ENCODE measurements at regions not wholly inside any gene's neighbourhood (a gene's known extent, or its start where the extent isn't known, plus 50 kb on each side); places are given as distances from the start of the nearest gene placed in this dataset.

DNA sequence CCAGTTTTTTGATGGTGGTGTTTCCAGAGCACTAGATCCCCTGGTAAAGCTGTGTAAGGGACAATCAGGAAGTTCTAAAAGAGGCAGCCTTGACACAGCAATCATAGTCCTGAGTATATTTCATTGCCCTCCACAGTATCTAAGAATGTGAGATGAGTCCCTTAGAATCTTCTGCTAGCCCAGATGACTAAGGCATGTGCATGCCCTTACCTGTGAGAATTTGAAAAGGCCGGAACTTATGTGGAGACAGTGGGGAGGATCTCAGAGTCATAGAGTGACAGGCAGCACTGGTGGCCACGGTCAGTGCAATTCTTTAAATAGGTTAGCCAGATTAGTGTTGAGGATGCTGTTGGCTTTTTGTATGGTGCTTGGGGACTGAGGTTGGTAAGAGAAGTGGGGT, 361.4 kb upstream of the VSTM2A start:
- Histone ChIP-seq H3K79me1 (ENCODE audit: low read depth in 1 of 2, low read length in 2 of 2) (no peaks in the 10 kb centered on the region), H3K4ac (ENCODE audit: low read depth, low read length) (no peak overlapping the region), H3K14ac (replicated peaks; ENCODE audit: low read depth, low read length) (no peak overlapping the region), H3K56ac (ENCODE audit: extremely low read depth, insufficient read depth, low read length) (no peak overlapping the region), H2BK15ac (ENCODE audit: low read depth, low read length) (no peak overlapping the region), H2AFZ (replicated peaks; ENCODE audit: low read length, poor library complexity) (no peak overlapping the region), H2AK5ac (ENCODE audit: low read depth, low read length) (no peak overlapping the region), H3K27ac (ENCODE audit: insufficient read depth, low read length) (no peak overlapping the region), H3K9me3 (ENCODE audit: control insufficient read depth, insufficient read depth, low read length) (peaks cover 18% of the 10 kb centered on the region), H2BK5ac (ENCODE audit: low read depth, low read length, poor library complexity, severe bottlenecking) (no peak overlapping the region), H4K91ac (ENCODE audit: insufficient read depth, low read depth, low read length) (no peak overlapping the region), H3K18ac (ENCODE audit: low read depth, low read length) (no peak overlapping the region), H3K4me3 (ENCODE audit: insufficient read depth, low read depth, low read length) (no peak overlapping the region), H4K5ac (ENCODE audit: low read depth, low read length) (no peak overlapping the region), H4K20me1 (ENCODE audit: insufficient read depth, low read length) (no peaks in the 10 kb centered on the region), H3K9me1 (ENCODE audit: insufficient read depth, low read length) (no peaks in the 10 kb centered on the region), H3K36me3 (ENCODE audit: control insufficient read depth, insufficient read depth, low read length) (no peaks in the 10 kb centered on the region), H3K4me2 (ENCODE audit: low read depth, low read length) (no peak overlapping the region), H3K9ac (ENCODE audit: low read depth, low read length) (no peak overlapping the region), H4K8ac (ENCODE audit: low read depth in 2 of 2, low read length in 2 of 2) (no peak overlapping the region), H2BK120ac (ENCODE audit: low read depth, low read length) (no peak overlapping the region), H2AK9ac (replicated peaks; ENCODE audit: low read depth, low read length, poor library complexity) (no peak overlapping the region), H3K4me1 (ENCODE audit: control insufficient read depth, insufficient read depth, low read length) (no peaks in the 10 kb centered on the region), H3K23ac (ENCODE audit: low read depth, low read length) (no peak overlapping the region), H3K27me3 (ENCODE audit: control insufficient read depth, insufficient read depth, low read length) (no peaks in the 10 kb centered on the region), H2BK20ac (ENCODE audit: low read depth, low read length) (no peak overlapping the region)
- intact Hi-C loops (cut with micrococcal nuclease) (no loop called here), dilution Hi-C loops (cut with HindIII; ENCODE audit: low sequenced_read_pairs, unreplicated experiment) (no loop called here), in situ Hi-C loops (cut with MboI; ENCODE audit: low sequenced_read_pairs) (no loop called here)
- TF ChIP-seq MAZ (IDR thresholded peaks at IDR 0.05; ENCODE audit: borderline replicate concordance, low read depth, low read length) = no peak
- TF ChIP-seq CHD1 (IDR thresholded peaks at IDR 0.05; ENCODE audit: low read depth, low read length) = no peak
- TF ChIP-seq FOS (IDR thresholded peaks at IDR 0.05; ENCODE audit: low read depth, low read length) = no peak
- no peak for TF ChIP-seq BHLHE40 (IDR thresholded peaks at IDR 0.05; ENCODE audit: low read depth, low read length)
- no peak for TF ChIP-seq CEBPB (IDR thresholded peaks at IDR 0.05; ENCODE audit: low read depth, low read length)
- TF ChIP-seq RAD21 (IDR thresholded peaks at IDR 0.05; ENCODE audit: low read length) = no peak
- no peak for TF ChIP-seq MXI1 (IDR thresholded peaks at IDR 0.05; ENCODE audit: borderline replicate concordance, low read depth, low read length)
- no peak for TF ChIP-seq MAFK (IDR thresholded peaks at IDR 0.05; ENCODE audit: low read depth, low read length)
- TF ChIP-seq, protein P1, sequence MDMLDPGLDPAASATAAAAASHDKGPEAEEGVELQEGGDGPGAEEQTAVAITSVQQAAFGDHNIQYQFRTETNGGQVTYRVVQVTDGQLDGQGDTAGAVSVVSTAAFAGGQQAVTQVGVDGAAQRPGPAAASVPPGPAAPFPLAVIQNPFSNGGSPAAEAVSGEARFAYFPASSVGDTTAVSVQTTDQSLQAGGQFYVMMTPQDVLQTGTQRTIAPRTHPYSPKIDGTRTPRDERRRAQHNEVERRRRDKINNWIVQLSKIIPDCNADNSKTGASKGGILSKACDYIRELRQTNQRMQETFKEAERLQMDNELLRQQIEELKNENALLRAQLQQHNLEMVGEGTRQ (IDR thresholded peaks at IDR 0.05; ENCODE audit: low read depth, low read length) = no peak
- no peak for TF ChIP-seq NFE2L2 (IDR thresholded peaks at IDR 0.05; ENCODE audit: low read depth, low read length)
- TF ChIP-seq, protein P2, sequence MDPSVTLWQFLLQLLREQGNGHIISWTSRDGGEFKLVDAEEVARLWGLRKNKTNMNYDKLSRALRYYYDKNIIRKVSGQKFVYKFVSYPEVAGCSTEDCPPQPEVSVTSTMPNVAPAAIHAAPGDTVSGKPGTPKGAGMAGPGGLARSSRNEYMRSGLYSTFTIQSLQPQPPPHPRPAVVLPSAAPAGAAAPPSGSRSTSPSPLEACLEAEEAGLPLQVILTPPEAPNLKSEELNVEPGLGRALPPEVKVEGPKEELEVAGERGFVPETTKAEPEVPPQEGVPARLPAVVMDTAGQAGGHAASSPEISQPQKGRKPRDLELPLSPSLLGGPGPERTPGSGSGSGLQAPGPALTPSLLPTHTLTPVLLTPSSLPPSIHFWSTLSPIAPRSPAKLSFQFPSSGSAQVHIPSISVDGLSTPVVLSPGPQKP (IDR thresholded peaks at IDR 0.05; ENCODE audit: borderline replicate concordance, low read depth, low read length) = no peak
- TF ChIP-seq RFX5 (IDR thresholded peaks at IDR 0.05; ENCODE audit: low read depth, low read length) = no peak
- TF ChIP-seq, protein P3, sequence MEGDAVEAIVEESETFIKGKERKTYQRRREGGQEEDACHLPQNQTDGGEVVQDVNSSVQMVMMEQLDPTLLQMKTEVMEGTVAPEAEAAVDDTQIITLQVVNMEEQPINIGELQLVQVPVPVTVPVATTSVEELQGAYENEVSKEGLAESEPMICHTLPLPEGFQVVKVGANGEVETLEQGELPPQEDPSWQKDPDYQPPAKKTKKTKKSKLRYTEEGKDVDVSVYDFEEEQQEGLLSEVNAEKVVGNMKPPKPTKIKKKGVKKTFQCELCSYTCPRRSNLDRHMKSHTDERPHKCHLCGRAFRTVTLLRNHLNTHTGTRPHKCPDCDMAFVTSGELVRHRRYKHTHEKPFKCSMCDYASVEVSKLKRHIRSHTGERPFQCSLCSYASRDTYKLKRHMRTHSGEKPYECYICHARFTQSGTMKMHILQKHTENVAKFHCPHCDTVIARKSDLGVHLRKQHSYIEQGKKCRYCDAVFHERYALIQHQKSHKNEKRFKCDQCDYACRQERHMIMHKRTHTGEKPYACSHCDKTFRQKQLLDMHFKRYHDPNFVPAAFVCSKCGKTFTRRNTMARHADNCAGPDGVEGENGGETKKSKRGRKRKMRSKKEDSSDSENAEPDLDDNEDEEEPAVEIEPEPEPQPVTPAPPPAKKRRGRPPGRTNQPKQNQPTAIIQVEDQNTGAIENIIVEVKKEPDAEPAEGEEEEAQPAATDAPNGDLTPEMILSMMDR (conservative IDR thresholded peaks at IDR 0.05; ENCODE audit: low read depth, low read length) = no peak
- no peak for TF ChIP-seq RCOR1 (IDR thresholded peaks at IDR 0.05; ENCODE audit: insufficient replicate concordance, low read length)
- no peak for TF ChIP-seq POLR2A (IDR thresholded peaks at IDR 0.05; ENCODE audit: low read depth, low read length)
- ChIA-PET CTCF (no interaction called here), POLR2A (ENCODE audit: unreplicated experiment) (no interaction called here)
- DNase-seq (no peak), ATAC-seq (ENCODE audit: low read depth) (no peak)
- 26% methylated on average over 2 of the region's 2 CpGs; no CpG with 5 or more reads in 1 of the 2 experiments for WGBS, 2 experiments (ENCODE audit: extremely low coverage in 2 of 2, insufficient read length in 1 of 2)
- no TSS peak for BruUV-seq (replicated peaks)
